ENCODE measurements at regions not wholly inside any gene's neighbourhood (a gene's known extent, or its start where the extent isn't known, plus 50 kb on each side); places are given as distances from the start of the nearest gene placed in this dataset. TPM values are rescaled to one million over a fixed set of nuclear protein-coding genes. Genes with fewer than 3 reads are reported as not detected.

- TF ChIP-seq REST (IDR thresholded peaks at IDR 0.05; ENCODE audit: unreplicated experiment) (no peak), ETS1 (IDR thresholded peaks at IDR 0.05) (no peak), JUNB (IDR thresholded peaks at IDR 0.05; ENCODE audit: unreplicated experiment) (no peak)
Observed at GRCh38 chrX:94977986-94978385, 1304.0 kb downstream of the FAM133A start (continued).

Small RNA genes in the stretch of these regions (small RNA-seq; reads per million reads assigned to genes)
- gene RF00019 (ENCODE audit: low replicate concordance) = not detected

Data from GM23338 (cell line).